HL-60 (cell line): ENCODE measurements at regions not wholly inside any gene's neighbourhood (a gene's known extent, or its start where the extent isn't known, plus 50 kb on each side); places are given as distances from the start of the nearest gene placed in this dataset.

Experiments used
- DNase-seq, 2 experiments: peaks; one replicate each; pipeline ENCODE4 v3.0.0-alpha.2; 2010 to 2020; ENCODE audit warnings: low read depth in 1 of 2, low spot score in 1 of 2
- H3K27ac ChIP-seq: fragments of 250-450 bp; sonication (Bioruptor Pico); replicated peaks from 2 replicates; pipeline ENCODE4 v1.5.1; 2020; ENCODE audit warnings: mild to moderate bottlenecking, moderate library complexity
- H3K27me3 ChIP-seq: fragments of 250-450 bp; sonication (Bioruptor Pico); 2 replicates; pipeline ENCODE4 v1.5.1; 2021; ENCODE audit warnings: mild to moderate bottlenecking, moderate library complexity; ENCODE audit not compliant: insufficient read depth, poor library complexity, severe bottlenecking
- H3K4me3 ChIP-seq: replicated peaks from 2 replicates; pipeline ENCODE4 v1.5.1; 2011; ENCODE audit warnings: mild to moderate bottlenecking, control low read depth, low read length; ENCODE audit not compliant: insufficient read depth
- GABPA ChIP-seq: IDR thresholded peaks from 2 replicates; pipeline ENCODE4 v1.6.1; 2012; ENCODE audit warnings: low read depth
- POLR2AphosphoS5 ChIP-seq: IDR thresholded peaks from 2 replicates; pipeline ENCODE4 v1.6.1; 2012; ENCODE audit warnings: low read depth
- REST ChIP-seq: IDR thresholded peaks from 2 replicates; pipeline ENCODE4 v1.6.1; 2012; ENCODE audit warnings: low read depth; ENCODE audit not compliant: insufficient replicate concordance
- SPI1 ChIP-seq: IDR thresholded peaks from 2 replicates; pipeline ENCODE4 v1.6.1; 2012; ENCODE audit warnings: low read depth, mild to moderate bottlenecking, borderline replicate concordance
- TF ChIP-seq, protein P1 (sequence below): IDR thresholded peaks from one replicate; pipeline ENCODE4 v1.5.1; 2011; ENCODE audit warnings: low read length, control low read depth, inconsistent platforms; ENCODE audit not compliant: insufficient read depth

DNA sequence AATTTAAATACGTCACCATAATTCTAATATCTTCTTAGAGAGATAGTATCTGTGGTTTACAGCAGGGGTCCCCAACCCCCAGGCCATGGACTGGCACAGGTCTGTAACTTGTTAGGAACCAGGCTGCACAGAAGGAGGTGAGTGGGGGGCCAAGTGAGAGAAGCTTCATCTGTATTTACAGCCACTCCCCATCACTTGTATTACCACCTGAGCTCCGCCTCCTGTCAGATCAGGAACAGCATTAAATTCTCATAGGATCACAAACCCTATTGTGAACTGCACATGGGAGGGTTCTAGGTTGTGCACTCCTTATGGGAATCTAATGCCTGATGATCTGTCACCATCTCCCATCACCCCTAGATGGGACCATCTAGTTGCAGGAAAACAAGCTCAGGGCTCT is 282.6 kb downstream of the ICOS start:
- no peak for DNase-seq
- no peak overlapping the region for H3K4me3 ChIP-seq
- no peak for TF ChIP-seq GABPA
- TF ChIP-seq REST = no peak
- TF ChIP-seq POLR2AphosphoS5 = no peak
- no peak for TF ChIP-seq SPI1
- H3K27ac ChIP-seq = no peak overlapping the region
- H3K27me3 ChIP-seq = no peaks in the 10 kb centered on the region

- Histone ChIP-seq H3K27ac (no peak overlapping the region), H3K4me3 (no peak overlapping the region), H3K27me3 (no peaks in the 10 kb centered on the region)
- no peak for DNase-seq
- TF ChIP-seq POLR2AphosphoS5 (no peak), SPI1 (no peak), REST (no peak), GABPA (no peak)
- TF ChIP-seq, protein P1, sequence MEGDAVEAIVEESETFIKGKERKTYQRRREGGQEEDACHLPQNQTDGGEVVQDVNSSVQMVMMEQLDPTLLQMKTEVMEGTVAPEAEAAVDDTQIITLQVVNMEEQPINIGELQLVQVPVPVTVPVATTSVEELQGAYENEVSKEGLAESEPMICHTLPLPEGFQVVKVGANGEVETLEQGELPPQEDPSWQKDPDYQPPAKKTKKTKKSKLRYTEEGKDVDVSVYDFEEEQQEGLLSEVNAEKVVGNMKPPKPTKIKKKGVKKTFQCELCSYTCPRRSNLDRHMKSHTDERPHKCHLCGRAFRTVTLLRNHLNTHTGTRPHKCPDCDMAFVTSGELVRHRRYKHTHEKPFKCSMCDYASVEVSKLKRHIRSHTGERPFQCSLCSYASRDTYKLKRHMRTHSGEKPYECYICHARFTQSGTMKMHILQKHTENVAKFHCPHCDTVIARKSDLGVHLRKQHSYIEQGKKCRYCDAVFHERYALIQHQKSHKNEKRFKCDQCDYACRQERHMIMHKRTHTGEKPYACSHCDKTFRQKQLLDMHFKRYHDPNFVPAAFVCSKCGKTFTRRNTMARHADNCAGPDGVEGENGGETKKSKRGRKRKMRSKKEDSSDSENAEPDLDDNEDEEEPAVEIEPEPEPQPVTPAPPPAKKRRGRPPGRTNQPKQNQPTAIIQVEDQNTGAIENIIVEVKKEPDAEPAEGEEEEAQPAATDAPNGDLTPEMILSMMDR = no peak
These were observed 284.3 kb downstream of the ICOS start for GRCh38 chr2:204220896-204221295.

DNA sequence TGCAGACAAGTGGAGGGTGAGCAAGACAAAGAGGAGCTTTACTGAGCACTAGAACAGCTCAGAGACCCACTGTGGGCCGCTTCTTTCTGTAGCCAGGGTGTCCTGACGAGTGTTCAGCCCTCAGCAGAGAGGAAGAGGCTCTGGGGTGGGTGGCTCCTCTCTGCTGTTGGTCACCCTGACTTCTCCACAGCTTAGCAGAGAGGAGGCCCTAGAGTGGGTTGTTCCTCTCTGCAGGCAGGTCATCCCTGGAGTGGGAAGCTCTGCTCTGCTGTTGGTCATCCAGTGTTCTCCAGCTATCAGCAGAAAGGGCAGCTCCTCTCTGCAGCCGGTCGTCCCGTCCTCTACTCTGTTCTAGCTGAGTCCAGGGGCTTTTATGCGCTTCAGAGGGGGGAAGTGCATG is 286.5 kb downstream of the ICOS start:
- TF ChIP-seq, protein P1 = no peak
- no peak for TF ChIP-seq GABPA
- TF ChIP-seq SPI1 = no peak
- no peak for TF ChIP-seq REST
- no peak for TF ChIP-seq POLR2AphosphoS5
- Histone ChIP-seq H3K4me3 (no peak overlapping the region), H3K27me3 (no peaks in the 10 kb centered on the region), H3K27ac (no peak overlapping the region)
- DNase-seq = no peak

DNA sequence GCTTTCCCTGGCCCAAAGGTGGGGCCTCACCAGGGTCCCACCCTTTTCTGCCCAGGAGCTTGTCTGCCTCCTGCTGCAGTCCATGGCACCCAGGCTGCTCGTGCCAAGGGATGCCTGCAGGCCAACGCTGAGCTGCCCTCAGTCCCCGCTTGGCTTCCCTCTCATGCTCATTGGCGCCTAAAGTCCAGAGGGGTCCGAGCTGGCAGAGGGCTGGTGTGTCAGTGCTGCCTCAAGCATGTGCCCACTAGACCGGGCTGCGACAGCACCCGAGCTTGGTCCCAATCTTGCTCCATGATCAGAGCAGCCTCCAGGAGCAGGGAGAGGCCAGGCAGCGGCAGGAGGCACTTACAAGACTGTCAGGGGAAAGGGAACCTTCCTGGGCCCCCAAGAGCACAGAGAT is 287.0 kb downstream of the ICOS start:
- Histone ChIP-seq H3K27ac (no peak overlapping the region), H3K27me3 (no peaks in the 10 kb centered on the region), H3K4me3 (no peak overlapping the region)
- DNase-seq = no peak
- no peak for TF ChIP-seq REST
- TF ChIP-seq GABPA = no peak
- TF ChIP-seq, protein P1 = no peak
- no peak for TF ChIP-seq POLR2AphosphoS5
- no peak for TF ChIP-seq SPI1
